ENCODE measurements at regions not wholly inside any gene's neighbourhood (a gene's known extent, or its start where the extent isn't known, plus 50 kb on each side); places are given as distances from the start of the nearest gene placed in this dataset.

DNA sequence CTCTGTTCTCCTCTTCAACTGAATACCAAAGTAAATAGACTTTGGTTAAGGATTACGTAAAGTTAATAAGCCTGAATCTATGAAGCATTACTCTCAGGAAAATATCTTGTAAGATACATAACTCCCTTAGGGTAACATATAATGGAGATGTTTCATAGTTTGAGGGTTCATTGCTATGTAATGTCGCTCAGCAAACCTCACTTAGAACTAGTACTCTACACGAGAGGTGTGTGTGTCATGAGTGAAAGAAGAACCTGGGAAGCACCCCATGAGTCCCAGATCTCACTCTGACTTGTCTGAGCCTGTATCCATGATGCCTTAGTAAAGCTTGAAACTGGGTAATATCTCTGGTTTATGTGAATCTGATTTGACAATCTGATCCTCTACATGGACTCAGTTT is 429.5 kb upstream of the ANO3 start:
- TF ChIP-seq, protein P1, sequence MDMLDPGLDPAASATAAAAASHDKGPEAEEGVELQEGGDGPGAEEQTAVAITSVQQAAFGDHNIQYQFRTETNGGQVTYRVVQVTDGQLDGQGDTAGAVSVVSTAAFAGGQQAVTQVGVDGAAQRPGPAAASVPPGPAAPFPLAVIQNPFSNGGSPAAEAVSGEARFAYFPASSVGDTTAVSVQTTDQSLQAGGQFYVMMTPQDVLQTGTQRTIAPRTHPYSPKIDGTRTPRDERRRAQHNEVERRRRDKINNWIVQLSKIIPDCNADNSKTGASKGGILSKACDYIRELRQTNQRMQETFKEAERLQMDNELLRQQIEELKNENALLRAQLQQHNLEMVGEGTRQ (IDR thresholded peaks at IDR 0.05) = no peak
- TF ChIP-seq RNF2 (IDR thresholded peaks at IDR 0.05; ENCODE audit: borderline replicate concordance, low read depth) (no peak), EP300 (IDR thresholded peaks at IDR 0.05) (no peak), RAD21 (conservative IDR thresholded peaks at IDR 0.05 in 1 of 2, IDR thresholded peaks at IDR 0.05 in 1 of 2) (no peak), KDM5A (IDR thresholded peaks at IDR 0.05) (no peak), CHD4 (IDR thresholded peaks at IDR 0.05; ENCODE audit: borderline replicate concordance) (no peak)
- TF ChIP-seq, protein P2, sequence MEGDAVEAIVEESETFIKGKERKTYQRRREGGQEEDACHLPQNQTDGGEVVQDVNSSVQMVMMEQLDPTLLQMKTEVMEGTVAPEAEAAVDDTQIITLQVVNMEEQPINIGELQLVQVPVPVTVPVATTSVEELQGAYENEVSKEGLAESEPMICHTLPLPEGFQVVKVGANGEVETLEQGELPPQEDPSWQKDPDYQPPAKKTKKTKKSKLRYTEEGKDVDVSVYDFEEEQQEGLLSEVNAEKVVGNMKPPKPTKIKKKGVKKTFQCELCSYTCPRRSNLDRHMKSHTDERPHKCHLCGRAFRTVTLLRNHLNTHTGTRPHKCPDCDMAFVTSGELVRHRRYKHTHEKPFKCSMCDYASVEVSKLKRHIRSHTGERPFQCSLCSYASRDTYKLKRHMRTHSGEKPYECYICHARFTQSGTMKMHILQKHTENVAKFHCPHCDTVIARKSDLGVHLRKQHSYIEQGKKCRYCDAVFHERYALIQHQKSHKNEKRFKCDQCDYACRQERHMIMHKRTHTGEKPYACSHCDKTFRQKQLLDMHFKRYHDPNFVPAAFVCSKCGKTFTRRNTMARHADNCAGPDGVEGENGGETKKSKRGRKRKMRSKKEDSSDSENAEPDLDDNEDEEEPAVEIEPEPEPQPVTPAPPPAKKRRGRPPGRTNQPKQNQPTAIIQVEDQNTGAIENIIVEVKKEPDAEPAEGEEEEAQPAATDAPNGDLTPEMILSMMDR (IDR thresholded peaks at IDR 0.05) = no peak

Data from A549 (cell line).